Keratinocyte (primary cell): ENCODE measurements at regions not wholly inside any gene's neighbourhood (a gene's known extent, or its start where the extent isn't known, plus 50 kb on each side); places are given as distances from the start of the nearest gene placed in this dataset.
"Not testable (repeated sequence)": the region's sequence is repeated elsewhere in the genome, so short reads cannot be mapped to it uniquely, and the experiment has no call there.

Experiments used
- CTCF ChIP-seq, 3 experiments: IDR thresholded peaks in 1 of 3; conservative IDR thresholded peaks in 1 of 3; optimal IDR thresholded peaks in 1 of 3; 2 replicates in 2 of 3; 3 replicates in 1 of 3; pipeline versions ENCODE3 to v1.5.1; 2011; ENCODE audit warnings: low read length in 3 of 3, mild to moderate bottlenecking in 3 of 3, moderate library complexity in 2 of 3, control low read depth in 1 of 3, inconsistent platforms in 1 of 3; ENCODE audit not compliant: insufficient read depth in 2 of 3; ENCODE audit errors: extremely low read depth in 1 of 3
- EZH2 ChIP-seq: IDR thresholded peaks from one replicate; pipeline ENCODE4 v1.6.1; 2012; ENCODE audit warnings: inconsistent platforms, mild to moderate bottlenecking, low read length, moderate library complexity

- peak in 2 of 3 experiments; percentile 20 to 34 for TF ChIP-seq CTCF (optimal IDR thresholded peaks at IDR 0.05 in 1 of 3, IDR thresholded peaks at IDR 0.05 in 1 of 3, conservative IDR thresholded peaks at IDR 0.05 in 1 of 3; ENCODE audit: extremely low read depth in 1 of 3, insufficient read depth in 2 of 3, low read length in 3 of 3)
- TF ChIP-seq EZH2, result not testable (repeated sequence)
These were observed 193.9 kb downstream of the USP22 start for GRCh38 chr17:20848869-20849443.
